Osteoblast (primary cell): ENCODE measurements at regions not wholly inside any gene's neighbourhood (a gene's known extent, or its start where the extent isn't known, plus 50 kb on each side); places are given as distances from the start of the nearest gene placed in this dataset.

Experiments
- DNase-seq: peaks from one replicate; pipeline ENCODE4 v3.0.0; 2011; ENCODE audit warnings: low spot score, mixed read lengths; ENCODE audit not compliant: insufficient read length; ENCODE audit errors: missing footprints
- H2AFZ ChIP-seq: 2 replicates; pipeline ENCODE4 v1.6.0; 2011; ENCODE audit warnings: mild to moderate bottlenecking, low read length
- H3K27ac ChIP-seq: 2 replicates; pipeline ENCODE4 v1.5.1; 2011; ENCODE audit warnings: mild to moderate bottlenecking, low read depth, low read length, moderate library complexity
- H3K27me3 ChIP-seq: 2 replicates; pipeline ENCODE4 v1.6.0; 2012; ENCODE audit warnings: mild to moderate bottlenecking, control low read depth, inconsistent platforms, low read length, moderate library complexity; ENCODE audit not compliant: insufficient read depth
- H3K36me3 ChIP-seq: 2 replicates; pipeline ENCODE4 v1.5.1; 2011; ENCODE audit warnings: mild to moderate bottlenecking, low read length, control low read depth, moderate library complexity; ENCODE audit not compliant: insufficient read depth
- H3K4me1 ChIP-seq: 2 replicates; pipeline ENCODE4 v1.5.1; 2011; ENCODE audit warnings: mild to moderate bottlenecking, low read length, control low read depth, moderate library complexity; ENCODE audit not compliant: insufficient read depth
- H3K4me2 ChIP-seq: 2 replicates; pipeline ENCODE4 v1.6.0; 2011; ENCODE audit warnings: mild to moderate bottlenecking, low read length; ENCODE audit not compliant: insufficient read depth
- H3K4me3 ChIP-seq: fragments of 200-600 bp; sonication (generic); 3 replicates; pipeline ENCODE4 v1.5.1; 2012; ENCODE audit warnings: mild to moderate bottlenecking, low read length, inconsistent platforms; ENCODE audit not compliant: insufficient read depth
- H3K79me2 ChIP-seq: 2 replicates; pipeline ENCODE4 v1.6.0; 2012; ENCODE audit warnings: mild to moderate bottlenecking, low read length, control low read depth, inconsistent platforms; ENCODE audit not compliant: insufficient read depth
- H3K9me3 ChIP-seq: 2 replicates; pipeline ENCODE4 v1.5.1; 2011; ENCODE audit warnings: low read depth, low read length, control low read depth
- H4K20me1 ChIP-seq: 2 replicates; pipeline ENCODE4 v1.6.0; 2012; ENCODE audit warnings: mild to moderate bottlenecking, low read length, control low read depth; ENCODE audit not compliant: insufficient read depth
- CTCF ChIP-seq: IDR thresholded peaks from 2 replicates; pipeline ENCODE4 v1.5.1; 2011; ENCODE audit warnings: mild to moderate bottlenecking, low read depth, low read length, moderate library complexity; ENCODE audit errors: extremely low read depth

DNA sequence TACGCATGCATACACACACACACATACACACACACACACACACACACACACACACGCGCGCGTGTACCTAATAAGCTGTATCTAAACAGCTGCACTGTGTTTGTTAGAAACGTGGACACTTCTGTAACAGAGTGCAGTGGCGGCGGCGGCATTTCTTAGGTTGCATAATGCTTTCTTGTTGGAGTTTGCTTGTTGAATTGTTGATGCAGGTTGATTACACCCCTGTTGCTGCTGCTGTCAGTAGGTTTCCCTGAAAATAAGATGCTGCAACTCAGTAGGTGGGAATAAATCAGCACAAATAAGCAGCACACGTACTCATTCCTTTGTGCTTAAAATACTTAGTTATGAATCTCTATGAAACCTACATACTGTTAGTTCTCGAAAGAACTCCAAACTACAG, 479.2 kb downstream of the LIG4 start:
- no peak for TF ChIP-seq CTCF
- no peak overlapping the region for H3K27ac ChIP-seq
- no peaks in the 10 kb centered on the region for H3K27me3 ChIP-seq
- peaks cover 2% of the 10 kb centered on the region for H4K20me1 ChIP-seq
- no peak for DNase-seq
- H3K79me2 ChIP-seq, result peaks cover 8% of the 10 kb centered on the region
- H3K4me3 ChIP-seq, result no peak overlapping the region
- no peaks in the 10 kb centered on the region for H3K4me1 ChIP-seq
- no peak overlapping the region for H3K4me2 ChIP-seq
- no peak overlapping the region for H2AFZ ChIP-seq
- no peaks in the 10 kb centered on the region for H3K36me3 ChIP-seq
- no peaks in the 10 kb centered on the region for H3K9me3 ChIP-seq

DNA sequence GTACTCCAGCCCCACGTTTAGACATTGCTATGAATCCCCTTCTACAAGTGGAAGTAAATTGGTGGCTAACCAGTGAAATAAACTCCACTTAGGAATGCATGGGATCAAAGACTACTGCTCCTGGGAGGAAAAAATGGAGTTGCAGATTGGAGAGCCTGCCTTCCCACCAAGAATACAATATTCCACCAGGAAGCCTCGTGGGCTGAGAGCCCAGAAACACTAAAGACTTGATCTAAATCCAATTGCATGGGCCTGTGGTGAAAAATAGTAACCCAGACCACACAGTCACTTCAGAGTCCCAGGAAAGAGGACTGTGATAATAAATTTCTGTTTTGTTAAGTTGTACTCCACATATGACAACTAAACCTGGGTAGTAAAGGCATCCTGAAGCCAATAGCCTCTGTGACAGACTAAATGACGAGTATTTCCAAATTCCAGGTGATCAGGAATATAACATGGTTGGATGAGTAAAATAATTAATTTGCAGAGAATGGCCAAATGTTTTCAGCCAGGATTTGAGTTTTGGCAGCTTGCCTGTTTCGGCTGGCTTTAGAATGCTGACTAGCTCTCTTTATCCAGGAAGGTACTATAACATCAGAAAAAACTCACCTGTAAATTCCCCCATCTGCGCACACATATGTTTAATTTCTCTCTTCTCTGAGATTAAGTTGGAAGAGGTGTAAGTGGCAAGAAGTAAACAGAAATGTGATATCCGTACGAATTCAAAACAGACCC, 480.3 kb downstream of the LIG4 start:
- no peak overlapping the region for H3K27ac ChIP-seq

GRCh38 chr13:107733276-107733675, 482.1 kb downstream of the LIG4 start:
- Histone ChIP-seq H2AFZ (no peak overlapping the region), H3K27ac (no peak overlapping the region), H3K4me1 (peaks cover 7% of the 10 kb centered on the region), H3K4me3 (no peak overlapping the region), H3K36me3 (no peaks in the 10 kb centered on the region), H3K4me2 (no peak overlapping the region), H3K9me3 (no peaks in the 10 kb centered on the region), H3K27me3 (no peaks in the 10 kb centered on the region), H3K79me2 (peaks cover 5% of the 10 kb centered on the region), H4K20me1 (peaks cover 2% of the 10 kb centered on the region)
- no peak for TF ChIP-seq CTCF
- DNase-seq, result no peak

More for the DNA sequence above, 480.3 kb downstream of the LIG4 start:
- Histone ChIP-seq H3K79me2 (peaks cover 8% of the 10 kb centered on the region), H3K9me3 (no peaks in the 10 kb centered on the region), H3K36me3 (no peaks in the 10 kb centered on the region), H3K4me1 (peaks cover 7% of the 10 kb centered on the region), H4K20me1 (peaks cover 2% of the 10 kb centered on the region), H3K27me3 (no peaks in the 10 kb centered on the region), H2AFZ (no peak overlapping the region), H3K4me2 (no peak overlapping the region), H3K4me3 (no peak overlapping the region)
- TF ChIP-seq CTCF, result no peak
- no peak for DNase-seq

GRCh38 chr13:107730813-107731212, 484.5 kb downstream of the LIG4 start:
- Histone ChIP-seq H3K27me3 (no peaks in the 10 kb centered on the region), H3K4me3 (no peak overlapping the region)

More at GRCh38 chr13:107730813-107731212, 484.5 kb downstream of the LIG4 start:
- Histone ChIP-seq H3K27ac (no peak overlapping the region), H3K9me3 (no peaks in the 10 kb centered on the region), H3K4me1 (peaks cover 7% of the 10 kb centered on the region), H3K79me2 (peaks cover 6% of the 10 kb centered on the region), H2AFZ (no peak overlapping the region), H3K36me3 (no peaks in the 10 kb centered on the region), H3K4me2 (peak overlapping the region; percentile 66), H4K20me1 (no peaks in the 10 kb centered on the region)
- no peak for DNase-seq
- no peak for TF ChIP-seq CTCF
